ENCODE measurements at regions not wholly inside any gene's neighbourhood (a gene's known extent, or its start where the extent isn't known, plus 50 kb on each side); places are given as distances from the start of the nearest gene placed in this dataset.

DNA sequence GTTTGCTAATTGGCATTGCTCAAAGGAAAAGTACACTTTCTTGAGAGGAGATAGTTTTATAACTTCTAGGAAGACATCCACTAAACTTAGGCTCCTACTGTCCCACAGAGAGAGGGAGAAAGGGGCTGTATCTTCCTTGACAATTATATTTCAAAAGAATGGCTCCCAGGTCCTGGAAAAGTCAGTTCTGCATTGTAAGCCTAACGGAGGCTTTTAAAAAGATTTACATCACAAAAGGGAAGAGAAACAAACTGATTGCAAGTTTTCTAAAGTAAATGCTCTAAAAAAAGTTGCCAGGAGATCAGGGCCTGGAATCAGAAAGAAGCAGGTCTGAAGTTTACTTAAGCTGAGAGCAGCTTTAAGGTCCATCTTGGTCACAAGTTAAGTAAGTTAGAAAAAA is 839.5 kb downstream of the FRK start:
- no peaks in the 10 kb centered on the region for H3K36me3 Mint-ChIP-seq (ENCODE audit: low read depth)

GRCh38 chr6:115220551-115221159 is 840.0 kb downstream of the FRK start:
- H3K27me3 Mint-ChIP-seq (ENCODE audit: insufficient read depth): no peaks in the 10 kb centered on the region
- TF ChIP-seq, protein P1, sequence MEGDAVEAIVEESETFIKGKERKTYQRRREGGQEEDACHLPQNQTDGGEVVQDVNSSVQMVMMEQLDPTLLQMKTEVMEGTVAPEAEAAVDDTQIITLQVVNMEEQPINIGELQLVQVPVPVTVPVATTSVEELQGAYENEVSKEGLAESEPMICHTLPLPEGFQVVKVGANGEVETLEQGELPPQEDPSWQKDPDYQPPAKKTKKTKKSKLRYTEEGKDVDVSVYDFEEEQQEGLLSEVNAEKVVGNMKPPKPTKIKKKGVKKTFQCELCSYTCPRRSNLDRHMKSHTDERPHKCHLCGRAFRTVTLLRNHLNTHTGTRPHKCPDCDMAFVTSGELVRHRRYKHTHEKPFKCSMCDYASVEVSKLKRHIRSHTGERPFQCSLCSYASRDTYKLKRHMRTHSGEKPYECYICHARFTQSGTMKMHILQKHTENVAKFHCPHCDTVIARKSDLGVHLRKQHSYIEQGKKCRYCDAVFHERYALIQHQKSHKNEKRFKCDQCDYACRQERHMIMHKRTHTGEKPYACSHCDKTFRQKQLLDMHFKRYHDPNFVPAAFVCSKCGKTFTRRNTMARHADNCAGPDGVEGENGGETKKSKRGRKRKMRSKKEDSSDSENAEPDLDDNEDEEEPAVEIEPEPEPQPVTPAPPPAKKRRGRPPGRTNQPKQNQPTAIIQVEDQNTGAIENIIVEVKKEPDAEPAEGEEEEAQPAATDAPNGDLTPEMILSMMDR (IDR thresholded peaks at IDR 0.05): no peak
- no peak for DNase-seq

More for the DNA sequence above, 839.5 kb downstream of the FRK start:
- Mint-ChIP-seq H3K4me3 (no peak overlapping the region), H3K4me1 (ENCODE audit: low read depth) (no peaks in the 10 kb centered on the region), H3K9me3 (peaks cover 59% of the 10 kb centered on the region), H3K27me3 (ENCODE audit: insufficient read depth) (no peaks in the 10 kb centered on the region), H3K27ac (no peak overlapping the region)
- TF ChIP-seq, protein P1 (IDR thresholded peaks at IDR 0.05): no peak
- no peak for DNase-seq

GRCh38 chr6:115219645-115220044 is 841.0 kb downstream of the FRK start:
- Mint-ChIP-seq H3K36me3 (ENCODE audit: low read depth) (no peaks in the 10 kb centered on the region), H3K4me1 (ENCODE audit: low read depth) (no peaks in the 10 kb centered on the region), H3K4me3 (no peak overlapping the region), H3K27me3 (ENCODE audit: insufficient read depth) (no peaks in the 10 kb centered on the region), H3K9me3 (peaks cover 52% of the 10 kb centered on the region), H3K27ac (no peak overlapping the region)
- no peak for DNase-seq
- TF ChIP-seq, protein P1 (IDR thresholded peaks at IDR 0.05): no peak

More at GRCh38 chr6:115220551-115221159, 840.0 kb downstream of the FRK start:
- no peaks in the 10 kb centered on the region for H3K4me1 Mint-ChIP-seq (ENCODE audit: low read depth)
- no peaks in the 10 kb centered on the region for H3K36me3 Mint-ChIP-seq (ENCODE audit: low read depth)
- H3K27ac Mint-ChIP-seq: no peak overlapping the region
- H3K9me3 Mint-ChIP-seq: peaks cover 59% of the 10 kb centered on the region
- no peak overlapping the region for H3K4me3 Mint-ChIP-seq

DNA sequence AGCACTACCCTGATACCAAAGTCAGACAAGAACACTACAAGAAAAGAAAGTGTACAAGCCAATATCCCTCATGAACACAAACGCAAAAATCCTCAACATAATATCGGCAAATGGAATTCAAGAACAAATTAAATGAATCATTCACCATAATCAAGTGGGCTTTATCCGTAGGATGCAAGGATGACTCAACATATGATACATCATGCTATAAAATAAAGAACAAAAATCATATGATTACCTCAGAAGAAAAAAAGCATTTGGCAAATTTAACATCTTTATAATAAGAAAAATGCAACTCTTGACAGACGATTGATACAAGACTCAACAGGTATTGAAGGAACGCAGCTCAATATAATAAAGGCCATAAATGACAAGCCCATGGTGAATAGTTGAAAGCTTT is 843.9 kb downstream of the FRK start:
- Mint-ChIP-seq H3K9me3 (peaks cover 52% of the 10 kb centered on the region), H3K4me1 (ENCODE audit: low read depth) (no peaks in the 10 kb centered on the region), H3K27me3 (ENCODE audit: insufficient read depth) (no peaks in the 10 kb centered on the region), H3K36me3 (ENCODE audit: low read depth) (no peaks in the 10 kb centered on the region), H3K27ac (no peak overlapping the region), H3K4me3 (no peak overlapping the region)
- TF ChIP-seq, protein P1 (IDR thresholded peaks at IDR 0.05): no peak
- DNase-seq: no peak

- TF ChIP-seq, protein P1 (IDR thresholded peaks at IDR 0.05): no peak
- Mint-ChIP-seq H3K9me3 (peaks cover 57% of the 10 kb centered on the region), H3K36me3 (ENCODE audit: low read depth) (no peaks in the 10 kb centered on the region), H3K4me3 (no peak overlapping the region), H3K27me3 (ENCODE audit: insufficient read depth) (no peaks in the 10 kb centered on the region), H3K27ac (no peak overlapping the region), H3K4me1 (ENCODE audit: low read depth) (no peaks in the 10 kb centered on the region)
- DNase-seq: no peak
Measured at GRCh38 chr6:115214283-115214682, 846.4 kb downstream of the FRK start.

Measured in HFFc6 (cell line).